ENCODE measurements at regions not wholly inside any gene's neighbourhood (a gene's known extent, or its start where the extent isn't known, plus 50 kb on each side); places are given as distances from the start of the nearest gene placed in this dataset.

GRCh38 chr6:166014966-166015365 is 152.7 kb downstream of the TBXT start:
- TF ChIP-seq, protein P1, sequence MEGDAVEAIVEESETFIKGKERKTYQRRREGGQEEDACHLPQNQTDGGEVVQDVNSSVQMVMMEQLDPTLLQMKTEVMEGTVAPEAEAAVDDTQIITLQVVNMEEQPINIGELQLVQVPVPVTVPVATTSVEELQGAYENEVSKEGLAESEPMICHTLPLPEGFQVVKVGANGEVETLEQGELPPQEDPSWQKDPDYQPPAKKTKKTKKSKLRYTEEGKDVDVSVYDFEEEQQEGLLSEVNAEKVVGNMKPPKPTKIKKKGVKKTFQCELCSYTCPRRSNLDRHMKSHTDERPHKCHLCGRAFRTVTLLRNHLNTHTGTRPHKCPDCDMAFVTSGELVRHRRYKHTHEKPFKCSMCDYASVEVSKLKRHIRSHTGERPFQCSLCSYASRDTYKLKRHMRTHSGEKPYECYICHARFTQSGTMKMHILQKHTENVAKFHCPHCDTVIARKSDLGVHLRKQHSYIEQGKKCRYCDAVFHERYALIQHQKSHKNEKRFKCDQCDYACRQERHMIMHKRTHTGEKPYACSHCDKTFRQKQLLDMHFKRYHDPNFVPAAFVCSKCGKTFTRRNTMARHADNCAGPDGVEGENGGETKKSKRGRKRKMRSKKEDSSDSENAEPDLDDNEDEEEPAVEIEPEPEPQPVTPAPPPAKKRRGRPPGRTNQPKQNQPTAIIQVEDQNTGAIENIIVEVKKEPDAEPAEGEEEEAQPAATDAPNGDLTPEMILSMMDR (IDR thresholded peaks at IDR 0.05) = no peak
- TF ChIP-seq POLR2A (IDR thresholded peaks at IDR 0.05) = no peak

All from right lobe of liver (tissue), 4 donors.